LNCAP (cell line): ENCODE measurements at regions not wholly inside any gene's neighbourhood (a gene's known extent, or its start where the extent isn't known, plus 50 kb on each side); places are given as distances from the start of the nearest gene placed in this dataset.

ENCODE experiments used
- CTCF ChIP-seq: fragments of 450-650 bp; IDR thresholded peaks from 2 replicates; pipeline ENCODE4 v1.5.1; 2017; ENCODE audit warnings: mild to moderate bottlenecking

- TF ChIP-seq CTCF = no peak
Measured at GRCh38 chr1:189775343-189775742, 702.3 kb downstream of the BRINP3 start.

GRCh38 chr1:189779034-189779433 is 698.6 kb downstream of the BRINP3 start:
- no peak for TF ChIP-seq CTCF

DNA sequence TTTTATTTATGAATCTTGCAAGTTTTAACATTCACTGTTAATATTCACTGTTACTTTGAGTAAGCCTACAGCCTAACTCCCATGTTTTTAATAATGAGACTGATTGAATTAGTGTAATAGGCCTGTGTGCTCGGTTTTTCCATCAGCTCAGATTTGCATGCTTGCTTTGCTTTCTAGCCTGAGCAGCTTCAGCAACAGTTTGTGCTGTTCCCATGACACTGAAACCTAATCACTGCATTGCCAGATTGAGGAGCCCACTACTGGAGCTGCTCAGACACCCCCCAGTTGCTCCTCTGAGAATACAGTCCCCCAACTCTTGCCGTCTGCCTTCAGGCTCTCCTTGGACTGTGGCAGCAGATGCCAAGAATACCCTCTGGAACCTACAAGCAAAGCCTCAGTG is 695.4 kb downstream of the BRINP3 start:
- TF ChIP-seq CTCF = no peak

DNA sequence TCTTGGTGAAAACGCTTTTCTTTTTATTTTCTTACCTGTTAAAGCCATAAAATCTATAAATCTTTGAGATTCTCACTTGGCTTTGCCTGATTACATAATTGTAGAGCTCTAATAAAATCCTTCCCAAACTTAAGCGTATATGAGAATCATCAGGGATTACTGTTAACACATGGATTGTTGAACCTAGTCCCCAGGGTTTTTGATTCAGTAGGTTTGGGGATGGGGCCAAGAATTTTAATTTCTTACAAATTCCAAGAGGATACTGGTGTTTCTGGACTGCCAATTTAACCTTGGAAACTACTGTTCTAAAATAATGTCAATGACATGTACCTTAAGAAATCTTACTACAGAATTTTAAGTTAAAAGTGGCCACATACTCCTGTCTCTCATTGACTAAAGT is 694.2 kb downstream of the BRINP3 start:
- TF ChIP-seq CTCF = no peak

GRCh38 chr1:189786761-189787160 is 690.9 kb downstream of the BRINP3 start:
- no peak for TF ChIP-seq CTCF

DNA sequence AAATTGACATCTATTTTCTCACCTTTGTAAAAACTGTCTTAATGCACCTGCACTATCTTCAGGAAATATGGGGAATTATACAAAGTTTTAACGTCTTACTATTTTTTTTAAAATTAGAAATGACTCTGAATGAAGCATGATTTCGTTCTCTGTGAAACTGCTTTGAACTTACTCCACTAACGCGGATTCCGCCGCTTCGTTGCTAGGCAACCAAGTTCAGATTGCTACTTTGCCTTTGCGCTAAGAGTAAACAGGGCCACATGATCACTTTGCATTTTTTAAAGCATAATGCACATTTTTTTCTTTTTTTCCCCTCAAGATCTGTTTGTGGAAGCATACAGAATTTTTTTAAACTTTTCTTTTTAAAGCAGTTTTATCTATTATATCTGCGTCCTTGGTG is 690.5 kb downstream of the BRINP3 start:
- no peak for TF ChIP-seq CTCF

GRCh38 chr1:189790335-189790734 is 687.3 kb downstream of the BRINP3 start:
- no peak for TF ChIP-seq CTCF

GRCh38 chr1:189803364-189803763 is 674.3 kb downstream of the BRINP3 start:
- TF ChIP-seq CTCF = no peak
